Erythroblast (primary cell): ENCODE measurements at regions not wholly inside any gene's neighbourhood (a gene's known extent, or its start where the extent isn't known, plus 50 kb on each side); places are given as distances from the start of the nearest gene placed in this dataset.

Experiments used
- GATA1 ChIP-seq: IDR thresholded peaks from 2 replicates; pipeline ENCODE4 v1.6.1; 2011; ENCODE audit warnings: low read depth, mild to moderate bottlenecking, control low read depth, low read length, moderate library complexity
- POLR2A ChIP-seq: IDR thresholded peaks from 2 replicates; pipeline ENCODE4 v1.6.1; 2011; ENCODE audit warnings: mild to moderate bottlenecking, low read length

GRCh38 chr5:101897914-101898313 is 398.2 kb downstream of the SLCO4C1 start:
- TF ChIP-seq POLR2A (no peak), GATA1 (no peak)
